Brain microvascular endothelial cell (primary cell): ENCODE measurements at regions not wholly inside any gene's neighbourhood (a gene's known extent, or its start where the extent isn't known, plus 50 kb on each side); places are given as distances from the start of the nearest gene placed in this dataset.

ENCODE experiments used
- DNase-seq: peaks from one replicate; pipeline ENCODE4 v3.0.0-alpha.2; 2020
- H3K27ac ChIP-seq: fragments of 250-450 bp; sonication (Bioruptor Pico); 2 replicates; pipeline ENCODE4 v1.5.1; 2020; ENCODE audit warnings: mild to moderate bottlenecking, moderate library complexity
- H3K27me3 ChIP-seq: fragments of 250-450 bp; sonication (Bioruptor Pico); replicated peaks from 2 replicates; pipeline ENCODE4 v1.5.1; 2020; ENCODE audit warnings: mild to moderate bottlenecking
- H3K36me3 ChIP-seq: fragments of 250-450 bp; sonication (Bioruptor Pico); replicated peaks from 2 replicates; pipeline ENCODE4 v1.5.1; 2020; ENCODE audit warnings: mild to moderate bottlenecking
- H3K4me3 ChIP-seq: 2 replicates; pipeline ENCODE4 v1.5.1; 2011; ENCODE audit warnings: low read depth, mild to moderate bottlenecking, control low read depth, low read length, moderate library complexity
- in situ Hi-C: cut with HindIII; loops from 2 replicates; pipeline ENCODE4 v1.10.0; 2017; ENCODE audit warnings: low sequenced_read_pairs, low pct_ligation_motif_present
- TF ChIP-seq, protein P1 (sequence below): IDR thresholded peaks from 2 replicates; pipeline ENCODE4 v1.5.1; 2011; ENCODE audit warnings: low read depth, mild to moderate bottlenecking, moderate library complexity, low read length, control low read depth, inconsistent platforms; ENCODE audit errors: missing control alignments

DNA sequence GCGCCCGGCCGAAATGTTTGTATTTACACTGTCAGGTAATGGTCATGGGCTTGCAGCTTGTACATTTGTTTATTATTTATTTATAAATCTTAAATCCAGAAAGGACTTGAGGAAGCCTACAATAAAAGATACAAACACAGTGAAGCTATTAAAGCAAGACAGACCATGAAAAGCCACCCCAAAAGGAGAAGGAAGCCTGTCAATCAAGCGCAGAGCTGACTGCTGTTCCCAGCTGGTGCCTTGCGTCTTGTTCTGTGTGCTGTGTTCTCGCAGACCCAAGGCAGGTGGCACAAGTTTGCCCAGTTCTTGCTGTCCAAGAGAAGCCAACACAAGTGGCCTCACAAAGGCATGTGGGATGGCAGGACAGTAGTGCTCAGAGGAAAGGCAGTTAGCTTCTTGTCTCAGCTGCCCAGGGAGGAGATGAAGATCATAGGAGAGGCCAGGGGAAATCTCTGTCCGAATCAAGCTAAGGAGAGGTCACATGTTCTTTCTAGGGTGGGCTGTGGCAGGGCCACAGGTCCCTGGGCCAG is 73.2 kb downstream of the SLC25A47 start:
- no peak overlapping the region for H3K27ac ChIP-seq
- DNase-seq = no peak
- no peak overlapping the region for H3K4me3 ChIP-seq
- no peaks in the 10 kb centered on the region for H3K36me3 ChIP-seq
- TF ChIP-seq, protein P1, sequence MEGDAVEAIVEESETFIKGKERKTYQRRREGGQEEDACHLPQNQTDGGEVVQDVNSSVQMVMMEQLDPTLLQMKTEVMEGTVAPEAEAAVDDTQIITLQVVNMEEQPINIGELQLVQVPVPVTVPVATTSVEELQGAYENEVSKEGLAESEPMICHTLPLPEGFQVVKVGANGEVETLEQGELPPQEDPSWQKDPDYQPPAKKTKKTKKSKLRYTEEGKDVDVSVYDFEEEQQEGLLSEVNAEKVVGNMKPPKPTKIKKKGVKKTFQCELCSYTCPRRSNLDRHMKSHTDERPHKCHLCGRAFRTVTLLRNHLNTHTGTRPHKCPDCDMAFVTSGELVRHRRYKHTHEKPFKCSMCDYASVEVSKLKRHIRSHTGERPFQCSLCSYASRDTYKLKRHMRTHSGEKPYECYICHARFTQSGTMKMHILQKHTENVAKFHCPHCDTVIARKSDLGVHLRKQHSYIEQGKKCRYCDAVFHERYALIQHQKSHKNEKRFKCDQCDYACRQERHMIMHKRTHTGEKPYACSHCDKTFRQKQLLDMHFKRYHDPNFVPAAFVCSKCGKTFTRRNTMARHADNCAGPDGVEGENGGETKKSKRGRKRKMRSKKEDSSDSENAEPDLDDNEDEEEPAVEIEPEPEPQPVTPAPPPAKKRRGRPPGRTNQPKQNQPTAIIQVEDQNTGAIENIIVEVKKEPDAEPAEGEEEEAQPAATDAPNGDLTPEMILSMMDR = no peak
- H3K27me3 ChIP-seq = no peaks in the 10 kb centered on the region
- in situ Hi-C loops = no loop called here

DNA sequence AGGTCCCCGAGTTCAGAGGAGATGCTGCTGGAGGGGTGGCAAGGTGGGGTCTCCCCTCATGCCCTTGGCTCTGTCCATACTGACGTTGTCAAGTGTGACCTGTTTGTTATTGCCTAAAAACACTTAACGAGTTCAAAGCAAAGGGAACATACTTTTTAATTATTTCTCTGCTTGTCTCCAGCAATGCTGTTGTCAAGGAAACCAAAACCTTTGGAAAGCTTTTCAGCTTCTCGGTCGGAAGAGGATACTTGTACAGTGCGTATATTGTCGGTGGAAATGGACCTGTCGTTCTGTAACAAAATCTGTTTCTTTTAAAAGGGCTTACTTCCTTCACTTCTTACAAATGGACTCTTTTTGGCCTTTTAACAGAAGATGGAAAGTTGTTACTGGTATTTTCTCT is 73.9 kb downstream of the SLC25A47 start:
- TF ChIP-seq, protein P1 = no peak
- H3K4me3 ChIP-seq = no peak overlapping the region
- no peaks in the 10 kb centered on the region for H3K27me3 ChIP-seq
- no peak for DNase-seq
- in situ Hi-C loops = no loop called here
- no peaks in the 10 kb centered on the region for H3K36me3 ChIP-seq
- no peak overlapping the region for H3K27ac ChIP-seq

DNA sequence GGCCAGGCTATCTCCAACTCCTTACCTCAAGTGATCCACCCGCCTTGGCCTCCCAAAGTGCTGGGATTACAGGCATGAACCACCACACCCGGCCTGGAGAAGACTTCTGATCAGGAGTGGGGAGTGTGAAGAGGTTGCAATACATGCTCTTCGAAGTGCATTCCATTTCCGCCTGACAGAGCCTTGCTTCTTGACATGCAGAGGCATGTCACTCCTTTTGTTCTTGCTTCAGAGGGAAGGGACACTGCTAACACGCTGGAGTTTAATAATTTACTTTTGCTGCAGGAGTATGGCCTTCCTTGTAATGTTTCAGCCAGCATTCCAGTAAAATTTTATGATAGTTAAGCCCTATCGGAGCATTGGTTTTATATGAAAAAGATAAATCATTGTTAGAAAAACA is 74.9 kb downstream of the SLC25A47 start:
- DNase-seq = no peak
- TF ChIP-seq, protein P1 = no peak
- H3K27me3 ChIP-seq = no peaks in the 10 kb centered on the region
- H3K4me3 ChIP-seq = no peak overlapping the region
- H3K36me3 ChIP-seq = no peaks in the 10 kb centered on the region
- H3K27ac ChIP-seq = no peak overlapping the region
- in situ Hi-C loops = no loop called here

DNA sequence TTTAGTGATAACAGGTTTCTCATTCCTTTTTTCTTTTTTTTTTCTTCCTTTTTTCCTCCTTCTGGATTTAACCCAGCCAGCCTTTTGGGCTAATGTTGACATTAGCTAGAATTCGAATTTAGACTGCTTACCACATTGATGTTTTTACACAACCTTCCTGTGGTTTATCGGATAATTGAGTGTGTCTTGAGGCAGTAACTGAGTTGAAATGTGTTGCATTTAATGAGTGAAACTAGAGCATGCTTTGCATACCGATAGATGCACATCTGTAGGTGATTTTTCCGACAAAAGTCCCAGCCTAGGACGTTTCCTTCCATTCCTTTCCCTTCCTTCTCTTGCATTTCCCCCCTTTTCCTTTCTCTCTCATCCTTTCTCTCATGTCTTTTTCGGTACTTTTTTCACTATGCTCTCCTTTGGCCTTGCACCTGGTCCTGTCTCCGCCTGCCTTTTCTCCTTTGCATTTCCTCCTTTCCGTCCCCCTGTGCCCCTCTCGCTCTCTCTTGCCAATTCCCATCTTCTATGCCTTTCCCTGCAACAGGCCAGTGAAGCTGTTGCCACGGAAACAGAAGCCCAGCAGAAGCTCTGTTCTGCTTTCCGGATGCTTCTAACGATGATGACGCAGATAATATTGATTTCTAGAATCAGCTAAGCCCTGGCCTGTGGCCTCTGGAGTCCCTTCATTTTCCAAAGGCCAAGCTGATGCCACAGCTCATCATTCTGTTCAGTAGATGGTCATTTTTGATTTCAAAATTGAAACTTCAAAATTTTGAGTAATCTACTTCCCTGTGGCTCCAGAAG is 76.1 kb downstream of the SLC25A47 start:
- no peak overlapping the region for H3K27ac ChIP-seq

DNA sequence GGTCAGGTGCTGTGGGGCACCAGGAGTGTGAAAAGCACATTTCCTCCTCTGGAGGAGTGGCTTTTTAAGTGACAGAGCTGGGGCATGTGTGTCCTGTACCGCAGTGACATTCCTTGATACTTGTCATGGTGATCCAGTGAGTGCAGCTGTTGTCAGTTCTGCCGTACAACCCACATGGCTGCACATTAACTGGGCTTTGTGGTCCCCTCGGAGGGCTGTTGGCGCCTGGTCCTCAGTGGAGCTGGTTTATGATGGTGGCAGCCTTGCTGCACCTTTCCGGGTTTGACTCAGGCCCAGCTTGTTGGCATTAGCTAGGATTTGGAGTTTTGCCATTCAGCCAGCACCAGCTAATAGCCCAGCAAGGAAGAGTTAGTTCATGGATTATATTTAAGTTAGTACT is 77.0 kb downstream of the SLC25A47 start:
- H3K27me3 ChIP-seq = no peaks in the 10 kb centered on the region
- no peaks in the 10 kb centered on the region for H3K36me3 ChIP-seq
- TF ChIP-seq, protein P1 = no peak
- H3K27ac ChIP-seq = no peak overlapping the region
- in situ Hi-C loops = loop anchor here (25.0 kb wide), 1 partner anchor 262 kb away; no protein-coding TSS in a partner anchor
- DNase-seq = no peak
- H3K4me3 ChIP-seq = no peak overlapping the region

More for the DNA sequence above, 76.1 kb downstream of the SLC25A47 start:
- Histone ChIP-seq H3K4me3 (no peak overlapping the region), H3K36me3 (no peaks in the 10 kb centered on the region), H3K27me3 (no peaks in the 10 kb centered on the region)
- TF ChIP-seq, protein P1 = no peak
- no peak for DNase-seq
- in situ Hi-C loops = no loop called here
